Trophoblast cell (in vitro differentiated cells and primary cell): ENCODE measurements at regions not wholly inside any gene's neighbourhood (a gene's known extent, or its start where the extent isn't known, plus 50 kb on each side); places are given as distances from the start of the nearest gene placed in this dataset.

Source experiments
- DNase-seq, 2 donors: peaks; one replicate each; pipeline ENCODE4 v3.0.0-alpha.2; 2016
- H2AFZ ChIP-seq: 2 replicates; pipeline ENCODE4 v1.6.1; 2013; ENCODE audit warnings: low read length, moderate library complexity, mild to moderate bottlenecking; ENCODE audit not compliant: insufficient read depth, poor library complexity
- H2AK5ac ChIP-seq: 2 replicates; pipeline ENCODE4 v1.6.1; 2013; ENCODE audit warnings: mild to moderate bottlenecking, low read length
- H2BK120ac ChIP-seq: 2 replicates; pipeline ENCODE4 v1.6.1; 2013; ENCODE audit warnings: low read length, mild to moderate bottlenecking, moderate library complexity; ENCODE audit not compliant: insufficient read depth, poor library complexity
- H2BK12ac ChIP-seq: 2 replicates; pipeline ENCODE4 v1.6.1; 2013; ENCODE audit warnings: mild to moderate bottlenecking, low read length, moderate library complexity
- H2BK5ac ChIP-seq: 2 replicates; pipeline ENCODE4 v1.6.1; 2013; ENCODE audit warnings: low read length, low read depth, moderate library complexity, mild to moderate bottlenecking; ENCODE audit not compliant: poor library complexity
- H3K14ac ChIP-seq: 2 replicates; pipeline ENCODE4 v1.6.1; 2013; ENCODE audit warnings: mild to moderate bottlenecking, low read length
- H3K18ac ChIP-seq: 2 replicates; pipeline ENCODE4 v1.6.1; 2013; ENCODE audit warnings: mild to moderate bottlenecking, low read length
- H3K23ac ChIP-seq: 2 replicates; pipeline ENCODE4 v1.6.1; 2013; ENCODE audit warnings: low read length
- H3K27ac ChIP-seq: 2 replicates; pipeline ENCODE4 v1.5.1; 2013; ENCODE audit warnings: low read depth, mild to moderate bottlenecking, inconsistent platforms, low read length, moderate library complexity
- H3K27me3 ChIP-seq: 2 replicates; pipeline ENCODE4 v1.6.1; 2013; ENCODE audit warnings: inconsistent platforms, mild to moderate bottlenecking, low read length, moderate library complexity; ENCODE audit not compliant: insufficient read depth
- H3K36me3 ChIP-seq, 2 experiments: 1 replicate in 1 of 2; 2 replicates in 1 of 2; pipeline ENCODE4 v1.6.1; 2013; ENCODE audit warnings: low read length in 2 of 2, mild to moderate bottlenecking in 2 of 2, moderate library complexity in 1 of 2; ENCODE audit not compliant: insufficient read depth in 2 of 2, control insufficient read depth in 1 of 2
- H3K4ac ChIP-seq: 2 replicates; pipeline ENCODE4 v1.6.1; 2013; ENCODE audit warnings: low read depth, mild to moderate bottlenecking, low read length, moderate library complexity
- H3K4me1 ChIP-seq, 2 experiments: 1 replicate in 1 of 2; 2 replicates in 1 of 2; pipeline ENCODE4 v1.6.1; 2013; ENCODE audit warnings: low read length in 2 of 2, mild to moderate bottlenecking in 2 of 2, moderate library complexity in 1 of 2; ENCODE audit not compliant: insufficient read depth in 2 of 2, control insufficient read depth in 1 of 2
- H3K4me2 ChIP-seq: 2 replicates; pipeline ENCODE4 v1.6.1; 2013; ENCODE audit warnings: inconsistent platforms, mild to moderate bottlenecking, low read length, moderate library complexity
- H3K4me3 ChIP-seq: 2 replicates; pipeline ENCODE4 v1.5.1; 2013; ENCODE audit warnings: mild to moderate bottlenecking, low read depth, low read length, inconsistent platforms
- H3K79me1 ChIP-seq: one replicate; pipeline ENCODE4 v1.6.1; 2013; ENCODE audit warnings: low read length
- H3K79me2 ChIP-seq: 2 replicates; pipeline ENCODE4 v1.6.1; 2013; ENCODE audit warnings: low read length, mild to moderate bottlenecking; ENCODE audit not compliant: control insufficient read depth, insufficient read depth, poor library complexity
- H3K9ac ChIP-seq: 2 replicates; pipeline ENCODE4 v1.6.1; 2013; ENCODE audit warnings: mild to moderate bottlenecking, low read length
- H3K9me3 ChIP-seq: 2 replicates; pipeline ENCODE4 v1.6.1; 2013; ENCODE audit warnings: low read depth, mild to moderate bottlenecking, control low read depth, inconsistent platforms, low read length; ENCODE audit not compliant: insufficient read depth
- H4K12ac ChIP-seq: 2 replicates; pipeline ENCODE4 v1.6.1; 2013; ENCODE audit warnings: low read depth, mild to moderate bottlenecking, low read length, moderate library complexity
- H4K8ac ChIP-seq: 2 replicates; pipeline ENCODE4 v1.6.1; 2013; ENCODE audit warnings: low read depth, mild to moderate bottlenecking, low read length, moderate library complexity
- H4K91ac ChIP-seq: one replicate; pipeline ENCODE4 v1.6.1; 2013; ENCODE audit warnings: low read depth, mild to moderate bottlenecking, low read length, moderate library complexity
- WGBS: extraction: QIAGEN DNeasy Blood & Tissue Kit; methylation state at CpG from one replicate; pipeline ENCODE4 v1.1.7; 2013; ENCODE audit warnings: missing lambda C conversion rate; ENCODE audit not compliant: insufficient read length, insufficient coverage; ENCODE audit errors: extremely low coverage; 5-methylcytosine and 5-hydroxymethylcytosine counted together

- H4K8ac ChIP-seq = no peak overlapping the region
- no peak overlapping the region for H3K4ac ChIP-seq
- H3K36me3 ChIP-seq = no peaks in the 10 kb centered on the region
- H3K4me1 ChIP-seq = no peaks in the 10 kb centered on the region
- no peak overlapping the region for H2AK5ac ChIP-seq
- H3K9me3 ChIP-seq = no peaks in the 10 kb centered on the region
- H3K27me3 ChIP-seq = no peaks in the 10 kb centered on the region
- H2BK12ac ChIP-seq = no peak overlapping the region
- no peak overlapping the region for H4K12ac ChIP-seq
- no peak overlapping the region for H3K18ac ChIP-seq
- H3K14ac ChIP-seq = no peak overlapping the region
- H2BK120ac ChIP-seq = no peak overlapping the region
- no peak overlapping the region for H2AFZ ChIP-seq
- no peak overlapping the region for H2BK5ac ChIP-seq
- H3K23ac ChIP-seq = no peak overlapping the region
- no peak overlapping the region for H4K91ac ChIP-seq
- H3K4me3 ChIP-seq = no peak overlapping the region
- no CpG with 5 or more reads among the region's 2 CpGs for WGBS
- H3K9ac ChIP-seq = no peak overlapping the region
- H3K79me1 ChIP-seq = no peaks in the 10 kb centered on the region
- DNase-seq = peak; percentile 18 to 88
- no peaks in the 10 kb centered on the region for H3K79me2 ChIP-seq
- no peak overlapping the region for H3K4me2 ChIP-seq
- no peak overlapping the region for H3K27ac ChIP-seq
These were observed 880.6 kb downstream of the LUZP2 start for GRCh38 chr11:25377466-25377865.

GRCh38 chr11:25396847-25397246 lies 900.0 kb downstream of the LUZP2 start:
- no peak overlapping the region for H4K8ac ChIP-seq
- H2BK5ac ChIP-seq = no peak overlapping the region
- no peak overlapping the region for H2AFZ ChIP-seq
- no peaks in the 10 kb centered on the region for H3K4me1 ChIP-seq
- no peak overlapping the region for H3K27ac ChIP-seq
- H3K9ac ChIP-seq = no peak overlapping the region
- no peak overlapping the region for H3K14ac ChIP-seq
- H3K4ac ChIP-seq = no peak overlapping the region
- H3K36me3 ChIP-seq = no peaks in the 10 kb centered on the region
- DNase-seq = no peak
- no peak overlapping the region for H3K4me2 ChIP-seq
- H3K18ac ChIP-seq = no peak overlapping the region
- H2AK5ac ChIP-seq = no peak overlapping the region
- H4K12ac ChIP-seq = no peak overlapping the region
- no peak overlapping the region for H3K23ac ChIP-seq
- no peak overlapping the region for H2BK120ac ChIP-seq
- H3K4me3 ChIP-seq = no peak overlapping the region
- H3K79me2 ChIP-seq = no peaks in the 10 kb centered on the region
- H3K79me1 ChIP-seq = no peaks in the 10 kb centered on the region
- H3K9me3 ChIP-seq = no peaks in the 10 kb centered on the region
- no peak overlapping the region for H2BK12ac ChIP-seq
- no peak overlapping the region for H4K91ac ChIP-seq
- H3K27me3 ChIP-seq = no peaks in the 10 kb centered on the region

GRCh38 chr11:25408146-25408545 lies 911.3 kb downstream of the LUZP2 start:
- Histone ChIP-seq H3K9me3 (no peaks in the 10 kb centered on the region), H3K79me2 (no peaks in the 10 kb centered on the region), H3K79me1 (no peaks in the 10 kb centered on the region), H4K91ac (no peak overlapping the region), H3K4me2 (no peak overlapping the region), H3K4ac (no peak overlapping the region), H2BK120ac (no peak overlapping the region), H4K12ac (no peak overlapping the region), H2AFZ (no peak overlapping the region), H3K36me3 (no peaks in the 10 kb centered on the region), H4K8ac (no peak overlapping the region), H2AK5ac (no peak overlapping the region), H3K4me1 (no peaks in the 10 kb centered on the region), H3K9ac (no peak overlapping the region), H2BK5ac (no peak overlapping the region), H3K4me3 (no peak overlapping the region), H3K14ac (no peak overlapping the region), H3K27me3 (no peaks in the 10 kb centered on the region), H3K18ac (no peak overlapping the region), H2BK12ac (no peak overlapping the region), H3K27ac (no peak overlapping the region), H3K23ac (no peak overlapping the region)
- DNase-seq = no peak
- WGBS = no CpG with 5 or more reads among the region's 1 CpG

GRCh38 chr11:25415793-25416192 lies 916.1 kb upstream of the ANO3 start:
- Histone ChIP-seq H3K79me1 (no peaks in the 10 kb centered on the region), H3K18ac (no peak overlapping the region), H3K27me3 (no peaks in the 10 kb centered on the region), H2BK12ac (no peak overlapping the region), H2BK120ac (no peak overlapping the region), H3K9me3 (no peaks in the 10 kb centered on the region), H4K12ac (no peak overlapping the region), H3K14ac (no peak overlapping the region), H3K4me2 (no peak overlapping the region), H3K4me1 (no peaks in the 10 kb centered on the region), H3K4ac (no peak overlapping the region), H2AFZ (no peak overlapping the region), H3K4me3 (no peak overlapping the region), H2BK5ac (no peak overlapping the region), H3K23ac (no peak overlapping the region), H3K36me3 (no peaks in the 10 kb centered on the region), H3K27ac (no peak overlapping the region), H4K8ac (no peak overlapping the region), H3K79me2 (no peaks in the 10 kb centered on the region), H4K91ac (no peak overlapping the region), H2AK5ac (no peak overlapping the region), H3K9ac (no peak overlapping the region)
- WGBS = no CpG with 5 or more reads among the region's 3 CpGs
- no peak for DNase-seq
